ENCODE measurements at regions not wholly inside any gene's neighbourhood (a gene's known extent, or its start where the extent isn't known, plus 50 kb on each side); places are given as distances from the start of the nearest gene placed in this dataset.

- TF ChIP-seq CTCF (IDR thresholded peaks at IDR 0.05) (no peak), POLR2A (IDR thresholded peaks at IDR 0.05) (no peak)
Observed at GRCh38 chr5:144042156-144042555, 128.3 kb downstream of the YIPF5 start.
